ENCODE measurements at regions not wholly inside any gene's neighbourhood (a gene's known extent, or its start where the extent isn't known, plus 50 kb on each side); places are given as distances from the start of the nearest gene placed in this dataset.

GRCh38 chr21:35336534-35336933 lies 287.4 kb upstream of the RUNX1 start:
- no peak overlapping the region for H3K4me3 ChIP-seq
- H3K9ac ChIP-seq, result no peak overlapping the region
- no peaks in the 10 kb centered on the region for H4K20me1 ChIP-seq (ENCODE audit: insufficient read depth)
- peaks cover 16% of the 10 kb centered on the region; the same call in 1 of the 2 replicates for H3K4me1 ChIP-seq (ENCODE audit: insufficient read depth)
- H3K27ac ChIP-seq, result no peak overlapping the region
- TF ChIP-seq EZH2phosphoT487 (IDR thresholded peaks at IDR 0.05; ENCODE audit: insufficient read depth, low read depth) (no peak), EZH2 (IDR thresholded peaks at IDR 0.05; ENCODE audit: insufficient read depth, poor library complexity, severe bottlenecking) (no peak)
- no peaks in the 10 kb centered on the region for H3F3A ChIP-seq (ENCODE audit: insufficient read depth)
- H2AFZ ChIP-seq, result no peak overlapping the region
- H3K27me3 ChIP-seq (replicated peaks; ENCODE audit: insufficient read depth), result no peaks in the 10 kb centered on the region
- no peaks in the 10 kb centered on the region for H3K36me3 ChIP-seq (ENCODE audit: low read depth)
- 91 to 98% methylated on average over 2 of the region's 2 CpGs for WGBS, 2 experiments (ENCODE audit: low coverage in 1 of 2, low lambda C conversion rate in 2 of 2, missing lambda C conversion rate in 2 of 2)
- no peaks in the 10 kb centered on the region for H3K79me2 ChIP-seq (ENCODE audit: insufficient read depth)
- H3K9me3 ChIP-seq (ENCODE audit: low read depth), result no peaks in the 10 kb centered on the region
- DNase-seq, result peak; percentile 42
- H3K9me2 ChIP-seq (ENCODE audit: insufficient read depth), result no peaks in the 10 kb centered on the region
- H3K4me2 ChIP-seq (ENCODE audit: unreplicated experiment), result no peak overlapping the region
- in situ Hi-C loops (cut with MboI), result no loop called here

GRCh38 chr21:35335951-35336446 lies 286.9 kb upstream of the RUNX1 start:
- Histone ChIP-seq H3K9ac (no peak overlapping the region), H3F3A (ENCODE audit: insufficient read depth) (no peaks in the 10 kb centered on the region), H3K27ac (no peak overlapping the region), H3K9me3 (ENCODE audit: low read depth) (no peaks in the 10 kb centered on the region), H3K4me2 (ENCODE audit: unreplicated experiment) (no peak overlapping the region), H3K36me3 (ENCODE audit: low read depth) (no peaks in the 10 kb centered on the region), H3K4me3 (no peak overlapping the region), H3K79me2 (ENCODE audit: insufficient read depth) (no peaks in the 10 kb centered on the region), H2AFZ (no peak overlapping the region), H4K20me1 (ENCODE audit: insufficient read depth) (no peaks in the 10 kb centered on the region), H3K27me3 (replicated peaks; ENCODE audit: insufficient read depth) (no peaks in the 10 kb centered on the region), H3K9me2 (ENCODE audit: insufficient read depth) (no peaks in the 10 kb centered on the region), H3K4me1 (ENCODE audit: insufficient read depth) (peaks cover 16% of the 10 kb centered on the region; the same call in 1 of the 2 replicates)
- no peak for TF ChIP-seq EZH2 (IDR thresholded peaks at IDR 0.05; ENCODE audit: insufficient read depth, poor library complexity, severe bottlenecking)
- no peak for TF ChIP-seq EZH2phosphoT487 (IDR thresholded peaks at IDR 0.05; ENCODE audit: insufficient read depth, low read depth)
- 98% methylated on average over 3 of the region's 3 CpGs for WGBS, 2 experiments (ENCODE audit: low coverage in 1 of 2, low lambda C conversion rate in 2 of 2, missing lambda C conversion rate in 2 of 2)
- in situ Hi-C loops (cut with MboI), result no loop called here
- DNase-seq, result no peak

- Histone ChIP-seq H2AFZ (peak overlapping the region; percentile 32; the same call in 1 of the 2 replicates), H3K27ac (no peak overlapping the region), H3K9me3 (ENCODE audit: low read depth) (no peaks in the 10 kb centered on the region), H3K4me3 (no peak overlapping the region), H4K20me1 (ENCODE audit: insufficient read depth) (no peaks in the 10 kb centered on the region), H3K9me2 (ENCODE audit: insufficient read depth) (no peaks in the 10 kb centered on the region), H3K79me2 (ENCODE audit: insufficient read depth) (no peaks in the 10 kb centered on the region), H3K9ac (no peak overlapping the region), H3K27me3 (replicated peaks; ENCODE audit: insufficient read depth) (no peaks in the 10 kb centered on the region), H3K4me2 (ENCODE audit: unreplicated experiment) (no peak overlapping the region), H3K36me3 (ENCODE audit: low read depth) (no peaks in the 10 kb centered on the region), H3F3A (ENCODE audit: insufficient read depth) (no peaks in the 10 kb centered on the region), H3K4me1 (ENCODE audit: insufficient read depth) (peaks cover 16% of the 10 kb centered on the region; the same call in 1 of the 2 replicates)
- in situ Hi-C loops (cut with MboI), result no loop called here
- TF ChIP-seq EZH2 (IDR thresholded peaks at IDR 0.05; ENCODE audit: insufficient read depth, poor library complexity, severe bottlenecking), result no peak
- TF ChIP-seq EZH2phosphoT487 (IDR thresholded peaks at IDR 0.05; ENCODE audit: insufficient read depth, low read depth), result no peak
- DNase-seq, result peak; percentile 48
- WGBS, 2 experiments (ENCODE audit: low coverage in 1 of 2, low lambda C conversion rate in 2 of 2, missing lambda C conversion rate in 2 of 2), result 36 to 37% methylated on average over 9 of the region's 9 CpGs
Observed at GRCh38 chr21:35333831-35334618, 284.9 kb upstream of the RUNX1 start.

GRCh38 chr21:35332841-35333426 lies 283.8 kb upstream of the RUNX1 start:
- peaks cover 16% of the 10 kb centered on the region; the same call in 1 of the 2 replicates for H3K4me1 ChIP-seq (ENCODE audit: insufficient read depth)
- no peaks in the 10 kb centered on the region for H3K36me3 ChIP-seq (ENCODE audit: low read depth)
- H3K9me3 ChIP-seq (ENCODE audit: low read depth), result no peaks in the 10 kb centered on the region
- no peak for TF ChIP-seq EZH2 (IDR thresholded peaks at IDR 0.05; ENCODE audit: insufficient read depth, poor library complexity, severe bottlenecking)
- TF ChIP-seq EZH2phosphoT487 (IDR thresholded peaks at IDR 0.05; ENCODE audit: insufficient read depth, low read depth), result no peak
- no peak overlapping the region for H2AFZ ChIP-seq
- WGBS, 2 experiments (ENCODE audit: low coverage in 1 of 2, low lambda C conversion rate in 2 of 2, missing lambda C conversion rate in 2 of 2), result 79 to 85% methylated on average over 5 of the region's 5 CpGs
- no peaks in the 10 kb centered on the region for H3K9me2 ChIP-seq (ENCODE audit: insufficient read depth)
- no peak overlapping the region for H3K4me2 ChIP-seq (ENCODE audit: unreplicated experiment)
- H3K79me2 ChIP-seq (ENCODE audit: insufficient read depth), result no peaks in the 10 kb centered on the region
- no peaks in the 10 kb centered on the region for H3K27me3 ChIP-seq (replicated peaks; ENCODE audit: insufficient read depth)
- H4K20me1 ChIP-seq (ENCODE audit: insufficient read depth), result no peaks in the 10 kb centered on the region
- no peak overlapping the region for H3K27ac ChIP-seq
- no peak overlapping the region for H3K4me3 ChIP-seq
- DNase-seq, result no peak
- H3F3A ChIP-seq (ENCODE audit: insufficient read depth), result no peaks in the 10 kb centered on the region
- no peak overlapping the region for H3K9ac ChIP-seq
- in situ Hi-C loops (cut with MboI), result no loop called here
